ENCODE measurements at regions not wholly inside any gene's neighbourhood (a gene's known extent, or its start where the extent isn't known, plus 50 kb on each side); places are given as distances from the start of the nearest gene placed in this dataset.
"Not testable (repeated sequence)": the region's sequence is repeated elsewhere in the genome, so short reads cannot be mapped to it uniquely, and the experiment has no call there.

GRCh38 chr14:105899657-105900397, 373.4 kb downstream of the TMEM121 start:
- H3K27ac ChIP-seq = no peak overlapping the region
- TF ChIP-seq CTCF (conservative IDR thresholded peaks at IDR 0.05) = no peak

GRCh38 chr14:105900398-105901160, 374.2 kb downstream of the TMEM121 start:
- no peak for TF ChIP-seq CTCF (conservative IDR thresholded peaks at IDR 0.05)
- H3K27ac ChIP-seq = no peak overlapping the region

GRCh38 chr14:105901226-105901625, 374.8 kb downstream of the TMEM121 start:
- no peak overlapping the region for H3K27ac ChIP-seq
- no peak for TF ChIP-seq CTCF (conservative IDR thresholded peaks at IDR 0.05)

- H3K27ac ChIP-seq = no peak overlapping the region
- TF ChIP-seq CTCF (conservative IDR thresholded peaks at IDR 0.05) = no peak
Observed at GRCh38 chr14:105902131-105902898, 375.9 kb downstream of the TMEM121 start.

GRCh38 chr14:105902899-105903165, 376.4 kb downstream of the TMEM121 start:
- not testable (repeated sequence) for H3K27ac ChIP-seq

GRCh38 chr14:105903971-105904370, 377.6 kb downstream of the TMEM121 start:
- no peak overlapping the region for H3K27ac ChIP-seq
- TF ChIP-seq CTCF (conservative IDR thresholded peaks at IDR 0.05) = no peak

- H3K27ac ChIP-seq = no peak overlapping the region
- no peak for TF ChIP-seq CTCF (conservative IDR thresholded peaks at IDR 0.05)
Observed at GRCh38 chr14:105904379-105904778, 378.0 kb downstream of the TMEM121 start.

Measured in VCaP (cell line).